Peyer's patch (tissue), 4 donors: ENCODE measurements at regions not wholly inside any gene's neighbourhood (a gene's known extent, or its start where the extent isn't known, plus 50 kb on each side); places are given as distances from the start of the nearest gene placed in this dataset.

Experiments used
- CTCF ChIP-seq, 6 experiments: fragments of 450-650 bp in 4 of 6; fragments of 200-600 bp in 2 of 6; sonication (generic) in 1 of 6; IDR thresholded peaks; one replicate each; pipeline ENCODE4 v1.5.1; 2017 to 2019; ENCODE audit warnings: antibody characterized with exemption in 6 of 6, mild to moderate bottlenecking in 3 of 6, moderate library complexity in 1 of 6
- POLR2A ChIP-seq, 2 donors: fragments of 450-650 bp; IDR thresholded peaks; one replicate each; pipeline ENCODE4 v1.5.1; 2017; ENCODE audit warnings: antibody characterized with exemption in 2 of 2, mild to moderate bottlenecking in 2 of 2, moderate library complexity in 2 of 2

- TF ChIP-seq CTCF (IDR thresholded peaks at IDR 0.05) (no peak), POLR2A (IDR thresholded peaks at IDR 0.05) (no peak)
These were observed 168.3 kb downstream of the NRP2 start for GRCh38 chr2:205850611-205851010.
